ENCODE measurements at regions not wholly inside any gene's neighbourhood (a gene's known extent, or its start where the extent isn't known, plus 50 kb on each side); places are given as distances from the start of the nearest gene placed in this dataset.
"Not testable (repeated sequence)": the region's sequence is repeated elsewhere in the genome, so short reads cannot be mapped to it uniquely, and the experiment has no call there.

DNA sequence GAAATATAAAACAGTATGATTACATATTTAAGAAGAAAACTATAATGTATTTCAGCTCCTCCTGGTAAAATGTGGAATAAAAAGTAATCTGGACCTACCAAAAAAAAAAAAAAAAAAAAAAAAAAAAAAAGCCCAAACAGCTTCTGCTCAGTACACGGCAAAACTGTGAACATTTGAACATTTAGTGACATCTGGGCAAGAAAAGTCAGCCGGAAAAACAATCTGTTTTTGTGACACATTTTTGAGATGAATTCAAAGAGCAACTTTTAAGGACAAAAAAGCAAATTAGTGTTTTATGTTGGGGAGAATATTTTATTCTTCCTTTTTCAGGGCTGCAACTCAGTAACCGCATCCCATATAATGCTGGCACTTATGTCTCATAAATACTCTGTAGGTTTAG is 649.7 kb upstream of the KCNMB2 start:
- TF ChIP-seq CTCF (IDR thresholded peaks at IDR 0.05; ENCODE audit: borderline replicate concordance): no peak
- intact Hi-C loops (cut with micrococcal nuclease): no loop called here
- Histone ChIP-seq H3K27ac (replicated peaks) (no peak overlapping the region), H3K36me3 (no peaks in the 10 kb centered on the region), H3K4me1 (peaks cover 8% of the 10 kb centered on the region), H3K4me3 (no peak overlapping the region), H3K27me3 (ENCODE audit: low read depth) (no peaks in the 10 kb centered on the region), H3K9me3 (replicated peaks) (no peaks in the 10 kb centered on the region)
- no peak for DNase-seq

GRCh38 chr3:177887475-177887874 is 648.8 kb upstream of the KCNMB2 start:
- TF ChIP-seq CTCF (IDR thresholded peaks at IDR 0.05; ENCODE audit: borderline replicate concordance): no peak
- H3K36me3 ChIP-seq: no peaks in the 10 kb centered on the region
- H3K27ac ChIP-seq (replicated peaks): no peak overlapping the region
- no peaks in the 10 kb centered on the region for H3K9me3 ChIP-seq (replicated peaks)
- peaks cover 8% of the 10 kb centered on the region for H3K4me1 ChIP-seq
- no peaks in the 10 kb centered on the region for H3K27me3 ChIP-seq (ENCODE audit: low read depth)
- no peak for DNase-seq
- intact Hi-C loops (cut with micrococcal nuclease): no loop called here
- no peak overlapping the region for H3K4me3 ChIP-seq

- Histone ChIP-seq H3K27ac (replicated peaks) (no peak overlapping the region), H3K9me3 (replicated peaks) (no peaks in the 10 kb centered on the region), H3K4me1 (peaks cover 16% of the 10 kb centered on the region), H3K36me3 (no peaks in the 10 kb centered on the region), H3K4me3 (no peak overlapping the region), H3K27me3 (ENCODE audit: low read depth) (no peaks in the 10 kb centered on the region)
- no peak for TF ChIP-seq CTCF (IDR thresholded peaks at IDR 0.05; ENCODE audit: borderline replicate concordance)
- DNase-seq: no peak
- intact Hi-C loops (cut with micrococcal nuclease): no loop called here
Observed at GRCh38 chr3:177889161-177889560, 647.1 kb upstream of the KCNMB2 start.

- Histone ChIP-seq H3K4me3 (no peak overlapping the region), H3K27me3 (ENCODE audit: low read depth) (no peaks in the 10 kb centered on the region), H3K36me3 (no peaks in the 10 kb centered on the region), H3K9me3 (replicated peaks) (no peaks in the 10 kb centered on the region), H3K4me1 (peaks cover 16% of the 10 kb centered on the region), H3K27ac (replicated peaks) (no peak overlapping the region)
- no peak for TF ChIP-seq CTCF (IDR thresholded peaks at IDR 0.05; ENCODE audit: borderline replicate concordance)
- intact Hi-C loops (cut with micrococcal nuclease): no loop called here
- no peak for DNase-seq
Observed at GRCh38 chr3:177889652-177890358, 646.4 kb upstream of the KCNMB2 start.

DNA sequence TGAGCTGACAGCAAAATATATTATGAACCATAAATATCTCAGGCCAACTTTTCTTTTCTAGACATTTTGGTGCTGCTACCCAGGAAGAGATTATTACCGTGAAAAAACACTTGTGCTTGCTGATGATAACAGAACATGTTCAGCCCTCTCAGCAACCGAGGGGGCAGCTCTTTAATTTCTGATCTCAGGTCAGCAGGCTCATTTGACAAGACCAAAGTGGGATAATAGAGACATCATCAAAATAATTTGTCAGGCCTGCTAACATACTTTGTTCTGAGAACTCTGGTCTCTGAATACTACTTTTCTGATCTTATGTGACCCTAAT is 645.9 kb upstream of the KCNMB2 start:
- no peak for TF ChIP-seq CTCF (IDR thresholded peaks at IDR 0.05; ENCODE audit: borderline replicate concordance)
- no peak overlapping the region for H3K27ac ChIP-seq (replicated peaks)
- intact Hi-C loops (cut with micrococcal nuclease): no loop called here

DNA sequence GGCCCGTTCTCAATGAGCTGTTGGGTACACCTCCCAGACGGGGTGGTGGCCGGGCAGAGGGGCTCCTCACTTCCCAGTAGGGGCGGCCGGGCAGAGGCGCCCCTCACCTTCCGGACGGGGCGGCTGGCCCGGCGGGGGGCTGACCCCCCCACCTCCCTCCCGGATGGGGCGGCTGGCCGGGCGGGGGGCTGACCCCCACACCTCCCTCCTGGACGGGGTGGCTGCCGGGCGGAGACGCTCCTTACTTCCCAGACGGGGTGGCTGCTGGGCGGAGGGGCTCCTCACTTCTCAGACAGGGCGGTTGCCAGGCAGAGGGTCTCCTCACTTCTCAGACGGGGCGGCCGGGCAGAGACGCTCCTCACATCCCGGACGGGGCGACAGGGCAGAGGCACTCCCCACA is 644.7 kb upstream of the KCNMB2 start:
- H3K4me3 ChIP-seq; DNase-seq; H3K27me3 ChIP-seq (ENCODE audit: low read depth); intact Hi-C loops (cut with micrococcal nuclease); H3K36me3 ChIP-seq; H3K9me3 ChIP-seq (replicated peaks); H3K27ac ChIP-seq (replicated peaks); H3K4me1 ChIP-seq: not testable (repeated sequence)

More for the DNA sequence above, 645.9 kb upstream of the KCNMB2 start:
- Histone ChIP-seq H3K27me3 (ENCODE audit: low read depth) (no peaks in the 10 kb centered on the region), H3K9me3 (replicated peaks) (no peaks in the 10 kb centered on the region), H3K4me1 (peaks cover 15% of the 10 kb centered on the region), H3K36me3 (no peaks in the 10 kb centered on the region), H3K4me3 (no peak overlapping the region)
- no peak for DNase-seq

Measured in left ventricle myocardium inferior (tissue), 1 donor.